ENCODE measurements at regions not wholly inside any gene's neighbourhood (a gene's known extent, or its start where the extent isn't known, plus 50 kb on each side); places are given as distances from the start of the nearest gene placed in this dataset.
"Not testable (repeated sequence)": the region's sequence is repeated elsewhere in the genome, so short reads cannot be mapped to it uniquely, and the experiment has no call there.

GRCh38 chr5:126125407-126125806 lies 297.8 kb upstream of the GRAMD2B start:
- Mint-ChIP-seq H3K36me3 (ENCODE audit: low read depth) (no peaks in the 10 kb centered on the region), H3K4me1 (no peaks in the 10 kb centered on the region), H3K4me3 (no peak overlapping the region), H3K27ac (no peak overlapping the region), H3K9me3 (no peaks in the 10 kb centered on the region), H3K27me3 (peaks cover 3% of the 10 kb centered on the region)
- ATAC-seq (ENCODE audit: low read depth) (no peak), DNase-seq (no peak)
- intact Hi-C loops (cut with micrococcal nuclease), result no loop called here
- ChIA-PET CTCF (no interaction called here), POLR2A (no interaction called here)
- no peak for TF ChIP-seq CTCF (IDR thresholded peaks at IDR 0.05)

GRCh38 chr5:126126574-126126973 lies 296.6 kb upstream of the GRAMD2B start:
- Mint-ChIP-seq H3K27ac (no peak overlapping the region), H3K27me3 (peaks cover 3% of the 10 kb centered on the region), H3K4me3 (no peak overlapping the region), H3K36me3 (ENCODE audit: low read depth) (no peaks in the 10 kb centered on the region), H3K9me3 (no peaks in the 10 kb centered on the region), H3K4me1 (no peaks in the 10 kb centered on the region)
- CTCF ChIA-PET, result no interaction called here
- POLR2A ChIA-PET, result no interaction called here
- DNase-seq (no peak), ATAC-seq (ENCODE audit: low read depth) (no peak)
- TF ChIP-seq CTCF (IDR thresholded peaks at IDR 0.05), result no peak
- intact Hi-C loops (cut with micrococcal nuclease), result no loop called here

DNA sequence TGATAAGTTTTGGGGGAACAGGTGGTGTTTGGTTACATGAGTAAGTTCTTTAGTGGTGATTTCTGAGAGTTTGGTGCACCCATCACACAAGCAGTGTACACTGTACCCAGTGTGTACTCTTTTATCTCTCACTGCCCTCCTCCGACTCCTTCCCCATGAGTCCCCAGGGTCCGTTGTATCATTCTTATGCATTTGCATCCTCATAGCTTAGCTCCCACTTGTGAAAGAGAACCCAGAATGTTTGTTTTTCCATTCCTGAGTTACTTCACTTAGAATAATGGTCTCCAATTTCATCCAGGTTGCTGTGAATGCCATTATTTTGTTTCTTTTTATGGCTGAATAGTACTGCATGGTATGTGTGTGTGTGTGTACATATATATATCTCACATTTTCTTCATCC lies 295.8 kb upstream of the GRAMD2B start:
- H3K4me1 Mint-ChIP-seq; CTCF ChIA-PET; ATAC-seq (ENCODE audit: low read depth); H3K27ac Mint-ChIP-seq; POLR2A ChIA-PET; DNase-seq; H3K27me3 Mint-ChIP-seq; H3K4me3 Mint-ChIP-seq; intact Hi-C loops (cut with micrococcal nuclease); H3K36me3 Mint-ChIP-seq (ENCODE audit: low read depth); H3K9me3 Mint-ChIP-seq: not testable (repeated sequence)

DNA sequence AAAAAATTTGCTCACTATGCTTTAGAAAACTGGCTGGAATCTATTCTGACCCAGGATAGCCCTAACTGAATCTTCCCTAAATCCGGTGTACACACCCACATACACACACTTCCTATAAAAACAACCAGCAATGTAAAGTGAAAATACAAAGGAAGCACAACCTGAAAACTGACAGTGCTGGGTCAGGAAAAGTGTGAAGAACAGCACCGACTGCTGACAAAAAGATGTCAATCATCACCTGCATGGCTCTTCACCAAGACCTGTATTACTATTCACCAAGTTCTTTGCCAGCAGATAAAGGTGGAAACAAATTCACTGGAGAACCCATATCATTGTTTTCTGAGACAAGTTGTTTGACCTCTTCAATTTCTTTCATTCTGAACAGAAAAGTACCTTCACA lies 293.8 kb upstream of the GRAMD2B start:
- TF ChIP-seq CTCF (IDR thresholded peaks at IDR 0.05), result no peak
- H3K4me3 Mint-ChIP-seq, result no peak overlapping the region
- intact Hi-C loops (cut with micrococcal nuclease), result no loop called here
- CTCF ChIA-PET, result no interaction called here
- no peaks in the 10 kb centered on the region for H3K4me1 Mint-ChIP-seq
- no peaks in the 10 kb centered on the region for H3K36me3 Mint-ChIP-seq (ENCODE audit: low read depth)
- H3K27me3 Mint-ChIP-seq, result peaks cover 3% of the 10 kb centered on the region
- no peak overlapping the region for H3K27ac Mint-ChIP-seq
- peaks cover 2% of the 10 kb centered on the region for H3K9me3 Mint-ChIP-seq
- ATAC-seq (ENCODE audit: low read depth) (no peak), DNase-seq (no peak)
- POLR2A ChIA-PET, result no interaction called here

DNA sequence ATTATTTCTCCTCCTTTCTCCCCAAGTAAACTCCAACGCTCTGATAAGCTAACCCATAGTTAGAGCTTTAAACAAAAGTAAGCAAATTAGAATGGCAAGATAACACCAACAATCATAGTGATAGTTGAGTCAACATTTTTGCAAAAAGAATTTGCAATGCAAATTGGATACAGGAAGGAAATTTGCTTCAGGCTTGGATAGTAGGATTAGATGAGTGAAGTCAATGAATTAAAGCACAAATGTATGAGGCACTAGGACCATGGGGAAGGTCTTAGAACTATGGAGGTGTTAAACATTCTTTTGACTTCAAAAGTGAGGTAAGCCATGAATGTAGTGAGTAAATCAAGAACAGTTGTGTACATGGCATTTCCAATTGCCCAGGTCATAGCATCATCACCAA lies 289.8 kb upstream of the GRAMD2B start:
- intact Hi-C loops (cut with micrococcal nuclease), result no loop called here
- no peak for DNase-seq

More for the DNA sequence above, 289.8 kb upstream of the GRAMD2B start:
- ATAC-seq (ENCODE audit: low read depth), result no peak
- CTCF ChIA-PET, result no interaction called here
- no peaks in the 10 kb centered on the region for H3K36me3 Mint-ChIP-seq (ENCODE audit: low read depth)
- POLR2A ChIA-PET, result no interaction called here
- H3K9me3 Mint-ChIP-seq, result peaks cover 2% of the 10 kb centered on the region
- peaks cover 2% of the 10 kb centered on the region for H3K27me3 Mint-ChIP-seq
- no peaks in the 10 kb centered on the region for H3K4me1 Mint-ChIP-seq
- H3K4me3 Mint-ChIP-seq, result no peak overlapping the region
- no peak for TF ChIP-seq CTCF (IDR thresholded peaks at IDR 0.05)
- H3K27ac Mint-ChIP-seq, result no peak overlapping the region
